GM12872 (cell line): ENCODE measurements at regions not wholly inside any gene's neighbourhood (a gene's known extent, or its start where the extent isn't known, plus 50 kb on each side); places are given as distances from the start of the nearest gene placed in this dataset.

Experiments used
- CTCF ChIP-seq: IDR thresholded peaks from 3 replicates; pipeline ENCODE4 v1.5.1; 2011; ENCODE audit warnings: low read depth, mild to moderate bottlenecking, low read length, moderate library complexity; ENCODE audit not compliant: insufficient read depth

- TF ChIP-seq CTCF: no peak
These were observed 1904.9 kb downstream of the PCDH7 start for GRCh38 chr4:32624943-32625603.

- TF ChIP-seq CTCF: no peak
These were observed 1905.6 kb downstream of the PCDH7 start for GRCh38 chr4:32625687-32626337.

- no peak for TF ChIP-seq CTCF
These were observed 1911.7 kb downstream of the PCDH7 start for GRCh38 chr4:32631831-32632230.

- no peak for TF ChIP-seq CTCF
These were observed 1913.3 kb downstream of the PCDH7 start for GRCh38 chr4:32633421-32633820.

- no peak for TF ChIP-seq CTCF
These were observed 1925.5 kb downstream of the PCDH7 start for GRCh38 chr4:32645653-32646052.

- no peak for TF ChIP-seq CTCF
These were observed 1937.8 kb downstream of the PCDH7 start for GRCh38 chr4:32658019-32658418.

- no peak for TF ChIP-seq CTCF
These were observed 1941.1 kb downstream of the PCDH7 start for GRCh38 chr4:32661229-32661628.
